HG03565 (cell line): ENCODE measurements at regions not wholly inside any gene's neighbourhood (a gene's known extent, or its start where the extent isn't known, plus 50 kb on each side); places are given as distances from the start of the nearest gene placed in this dataset.
A peak's percentile ranks its signal among the peaks of the same experiment; 100 is the strongest.

Experiments used
- ATAC-seq: cut with Tn5 transposase; IDR thresholded peaks from one replicate; pipeline ENCODE4 v1.9.1; 2021; ENCODE audit warnings: mild to moderate bottlenecking, moderate library complexity; ENCODE audit not compliant: unreplicated experiment

DNA sequence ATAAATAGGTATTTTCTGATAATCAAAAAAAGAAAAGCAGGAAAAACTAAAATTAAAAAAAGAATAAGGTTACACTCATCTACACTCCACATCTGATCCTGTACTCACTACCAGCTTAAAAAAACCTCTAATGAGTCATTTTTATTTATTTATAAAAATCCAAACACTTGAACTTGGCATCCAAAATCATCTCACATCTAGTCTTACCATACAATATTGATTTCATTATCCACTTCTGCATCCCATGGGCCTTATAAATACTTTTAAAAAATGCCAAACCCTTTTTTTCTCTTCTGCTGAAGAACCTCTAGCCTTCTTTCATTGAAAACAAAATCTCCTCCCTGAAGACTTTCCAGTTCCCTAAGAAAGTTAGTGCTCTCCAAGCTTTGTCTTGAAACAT, 109.7 kb downstream of the TMTC3 start:
- no peak for ATAC-seq

DNA sequence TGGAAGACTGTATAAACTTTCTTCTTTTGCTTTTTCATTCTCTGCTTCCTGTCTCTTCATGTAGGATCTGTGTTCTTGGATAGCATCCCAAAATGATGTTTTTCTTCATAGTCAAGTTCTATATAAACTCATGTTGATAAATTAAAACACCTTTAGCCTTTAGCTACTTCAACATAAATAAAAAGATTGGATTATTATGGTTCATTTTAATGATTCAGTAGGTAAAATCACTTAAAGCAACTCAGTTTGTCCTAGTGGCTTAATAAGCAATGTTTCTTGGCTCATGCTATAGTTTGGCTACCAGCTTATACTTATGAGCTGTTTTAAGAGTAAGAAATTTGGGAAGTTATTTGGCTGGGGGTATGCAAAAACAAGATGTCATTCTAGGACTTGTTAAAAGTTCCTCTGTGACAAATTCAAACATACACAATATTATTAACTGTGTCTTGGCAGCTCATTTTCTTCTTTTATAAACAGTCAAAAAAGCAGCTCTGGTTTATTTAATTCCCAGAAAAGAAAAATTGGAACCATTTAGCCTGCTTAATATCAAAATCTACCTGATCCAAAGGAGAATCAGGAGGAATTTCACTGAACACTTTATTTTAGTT, 111.4 kb downstream of the TMTC3 start:
- no peak for ATAC-seq

DNA sequence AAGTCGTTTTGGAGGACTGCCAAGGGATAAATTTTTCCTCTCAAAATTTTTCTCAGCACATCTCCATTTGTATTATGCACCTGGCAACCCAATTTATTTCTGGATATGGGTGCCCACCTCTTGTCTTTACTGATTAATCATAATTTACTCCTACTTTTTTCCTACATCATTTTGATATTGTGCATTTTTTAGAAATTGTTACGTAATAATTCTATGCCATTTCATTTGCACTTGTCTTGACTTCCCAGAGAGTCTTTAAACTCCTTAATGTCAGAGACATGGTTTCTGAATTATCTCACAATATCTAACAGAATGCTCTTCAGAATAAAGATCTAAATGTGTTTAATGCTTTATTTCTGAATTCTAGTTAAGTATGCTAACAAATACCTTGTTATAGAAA, 113.1 kb downstream of the TMTC3 start:
- ATAC-seq, result no peak

DNA sequence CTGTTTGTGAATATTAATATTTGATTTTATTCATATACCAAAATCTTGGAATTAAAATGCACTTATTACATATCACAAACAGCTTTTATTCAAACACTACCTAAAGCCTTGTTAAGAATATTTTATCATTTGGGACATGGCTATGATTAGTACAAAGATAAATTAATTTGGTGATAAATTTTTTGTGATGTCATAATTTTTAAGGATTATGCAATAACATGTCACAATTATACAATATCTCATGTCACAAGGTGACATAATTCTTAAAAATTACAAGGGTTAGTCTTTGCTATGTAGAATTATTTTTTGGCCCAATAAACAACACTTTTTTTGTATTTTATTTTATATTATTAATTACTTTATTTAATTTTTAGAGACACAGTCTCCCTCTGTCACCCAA, 113.7 kb downstream of the TMTC3 start:
- no peak for ATAC-seq

DNA sequence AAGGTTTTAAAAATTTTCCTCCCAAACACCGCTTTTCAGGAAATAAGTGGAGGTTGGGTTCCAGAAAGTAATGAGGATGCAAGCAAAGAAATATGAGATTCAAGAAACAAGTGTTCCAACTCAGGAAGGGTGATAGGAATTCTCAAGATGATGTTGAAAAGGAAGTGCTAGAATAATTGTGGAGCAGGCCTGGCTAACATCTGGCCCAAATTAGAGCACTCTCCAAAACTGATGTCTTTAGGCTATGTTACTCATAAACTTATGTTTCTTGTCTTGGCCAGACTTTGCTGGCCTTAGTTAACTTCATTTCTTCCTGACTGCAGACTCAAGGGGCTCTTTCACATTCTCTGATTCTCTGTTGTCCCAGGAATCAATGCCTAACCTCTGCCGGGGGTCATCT, 116.3 kb downstream of the TMTC3 start:
- no peak for ATAC-seq

DNA sequence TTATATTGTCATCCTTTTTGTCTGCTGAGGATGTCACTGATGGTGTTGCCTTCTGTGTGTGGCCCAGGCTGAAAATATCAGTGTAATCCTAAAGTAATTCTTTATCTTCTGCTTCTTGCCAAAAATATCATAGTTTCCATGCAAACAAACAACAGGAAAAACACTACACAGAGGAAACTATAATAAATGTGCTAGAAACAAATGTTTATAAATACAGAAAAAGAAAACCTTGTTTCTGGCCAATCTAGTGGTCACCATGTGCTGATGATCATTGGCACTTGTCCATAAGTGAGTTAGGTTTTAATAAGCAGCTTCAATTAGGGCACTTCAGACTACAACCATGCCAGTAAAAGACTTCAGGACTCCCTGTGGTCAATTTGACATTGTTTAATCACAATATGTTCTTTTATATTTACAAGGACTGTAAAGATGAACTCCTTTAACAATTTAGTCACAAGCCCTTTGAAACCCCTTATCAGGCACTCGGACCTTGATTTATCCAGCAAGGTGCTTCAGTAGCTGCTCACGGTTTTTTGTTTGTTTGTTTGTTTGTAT, 124.8 kb downstream of the TMTC3 start:
- no peak for ATAC-seq

DNA sequence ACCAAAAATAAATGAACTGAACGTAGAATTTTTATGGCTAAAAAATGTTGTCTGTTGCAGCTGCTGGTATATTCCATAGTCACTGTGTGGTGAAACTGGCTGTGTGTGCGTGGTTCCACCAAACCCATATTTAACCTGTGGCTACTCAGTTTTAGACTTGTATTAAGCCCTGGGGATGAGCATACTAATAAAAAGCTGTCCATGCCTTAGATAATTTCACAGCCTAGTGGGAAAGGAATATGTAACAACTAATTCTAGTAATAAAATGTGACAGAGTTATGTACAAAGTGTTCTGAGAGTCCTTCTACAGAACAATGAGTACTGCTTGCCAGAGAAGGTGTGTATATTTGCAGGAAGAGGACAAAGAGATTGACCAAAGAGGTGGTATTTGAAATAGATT, 125.5 kb downstream of the TMTC3 start:
- no peak for ATAC-seq

DNA sequence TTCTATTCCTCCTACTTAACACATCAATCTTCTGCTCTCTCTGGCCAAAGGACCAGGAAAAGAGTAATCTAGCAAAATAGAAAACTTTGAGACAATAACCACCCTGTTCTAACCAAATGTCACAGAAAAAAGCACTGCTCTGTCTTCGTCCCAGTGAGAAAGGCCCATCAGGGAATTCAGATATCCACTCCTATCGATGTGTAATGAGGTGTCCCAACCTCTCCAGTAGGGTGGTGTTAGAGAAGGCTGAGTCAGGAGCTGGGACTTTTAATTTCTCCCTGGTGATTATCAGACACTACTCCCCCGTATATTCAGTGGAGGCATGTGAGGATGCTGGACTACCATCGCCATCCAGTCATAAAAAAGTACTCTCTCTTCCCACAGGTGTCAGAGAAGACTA, 130.3 kb downstream of the TMTC3 start:
- ATAC-seq, result no peak

DNA sequence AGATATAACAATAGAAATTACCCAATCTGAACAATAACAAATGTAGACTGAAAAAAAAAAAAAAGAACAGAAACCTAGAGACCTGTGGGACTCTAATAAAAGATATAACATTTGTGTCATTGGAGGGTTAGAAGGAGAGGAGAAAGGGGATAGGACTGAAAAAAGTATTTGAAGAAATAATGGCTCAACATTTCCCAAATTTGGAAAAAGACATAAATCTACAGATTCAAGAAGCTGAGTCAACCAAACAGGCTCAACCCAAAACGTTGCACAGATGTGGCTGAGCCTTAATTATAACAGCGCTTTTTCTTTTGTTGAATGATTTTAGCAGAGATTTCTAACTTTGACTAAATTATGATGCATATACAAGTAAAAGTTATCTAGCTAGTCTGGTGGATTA, 131.3 kb downstream of the TMTC3 start:
- no peak for ATAC-seq

DNA sequence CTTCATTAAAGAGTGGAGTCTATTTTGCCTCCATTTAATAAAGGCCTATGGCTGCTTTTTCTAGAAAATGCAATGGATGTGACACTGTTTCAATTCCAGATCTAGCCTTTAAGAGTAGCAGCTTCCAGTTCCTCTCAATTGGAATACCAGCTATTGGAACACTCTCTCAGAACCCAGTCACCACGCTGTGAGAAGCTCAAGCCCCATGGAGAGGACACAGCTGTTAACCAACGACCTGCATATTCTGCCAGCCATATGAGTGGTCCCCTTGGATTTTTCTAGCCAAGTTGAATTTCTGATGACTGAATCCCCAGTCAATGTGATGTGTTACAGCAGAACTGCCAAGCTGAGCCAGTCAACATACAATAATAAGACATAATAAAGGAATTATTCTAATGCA, 131.8 kb downstream of the TMTC3 start:
- no peak for ATAC-seq

DNA sequence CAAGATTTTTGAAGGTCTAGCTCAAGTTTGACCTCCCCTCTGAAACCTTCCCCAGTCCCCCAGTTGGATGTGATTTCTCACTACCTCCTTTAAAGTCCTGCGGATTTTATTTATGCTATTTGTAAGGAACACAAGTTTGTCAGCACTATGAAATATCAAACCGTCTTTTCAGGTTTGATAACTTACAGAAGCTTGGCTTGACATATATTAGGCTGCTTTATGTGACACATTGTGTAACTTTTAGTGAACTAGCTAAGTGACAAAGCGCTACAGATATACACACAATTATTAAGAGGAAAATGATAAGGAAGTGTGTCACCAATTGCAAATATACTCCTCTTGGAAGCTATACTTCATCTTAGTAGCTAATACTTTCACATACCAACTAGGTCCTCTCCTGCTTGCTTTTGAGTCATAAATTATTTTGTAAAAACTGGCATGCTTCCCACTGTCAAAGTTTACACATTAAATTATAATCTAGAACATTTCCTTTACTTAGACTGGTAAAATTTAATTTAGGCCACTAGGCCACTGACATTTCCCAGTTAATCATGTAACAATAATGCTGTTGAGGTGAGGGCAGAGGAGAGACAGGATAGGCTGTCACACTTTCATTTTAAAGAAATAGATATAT, 149.5 kb downstream of the TMTC3 start:
- no peak for ATAC-seq

DNA sequence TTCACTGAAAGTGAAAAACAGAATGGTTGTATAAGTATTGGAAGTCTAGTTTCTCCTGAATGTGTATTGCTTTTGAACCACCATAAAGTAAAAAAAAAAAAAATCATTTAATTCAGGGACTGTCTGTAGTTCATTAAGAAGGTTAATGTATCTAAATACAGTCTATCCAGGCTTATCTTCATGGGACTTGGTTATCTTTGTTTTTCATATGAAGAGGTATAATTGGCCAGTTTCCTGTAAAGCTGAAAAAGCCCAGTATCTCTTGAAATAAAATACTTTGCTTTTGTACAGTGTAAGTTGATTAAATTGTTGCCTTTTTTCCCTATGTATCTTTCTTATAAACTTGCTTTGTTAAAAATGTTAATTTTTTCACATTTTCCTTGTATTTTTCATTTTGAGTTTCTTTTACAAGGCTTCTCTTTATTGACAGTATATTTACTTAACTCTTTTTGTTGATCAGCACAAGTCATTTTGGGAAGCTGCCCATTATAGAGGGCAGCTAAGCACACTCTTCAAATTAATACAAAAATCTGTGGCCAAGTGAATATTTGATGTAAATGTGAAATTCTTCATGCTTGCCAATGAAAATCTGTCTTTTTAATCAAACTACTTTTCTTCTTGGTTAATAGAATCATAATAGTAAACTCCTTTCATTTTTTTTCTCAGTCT, 156.0 kb downstream of the TMTC3 start:
- no peak for ATAC-seq

DNA sequence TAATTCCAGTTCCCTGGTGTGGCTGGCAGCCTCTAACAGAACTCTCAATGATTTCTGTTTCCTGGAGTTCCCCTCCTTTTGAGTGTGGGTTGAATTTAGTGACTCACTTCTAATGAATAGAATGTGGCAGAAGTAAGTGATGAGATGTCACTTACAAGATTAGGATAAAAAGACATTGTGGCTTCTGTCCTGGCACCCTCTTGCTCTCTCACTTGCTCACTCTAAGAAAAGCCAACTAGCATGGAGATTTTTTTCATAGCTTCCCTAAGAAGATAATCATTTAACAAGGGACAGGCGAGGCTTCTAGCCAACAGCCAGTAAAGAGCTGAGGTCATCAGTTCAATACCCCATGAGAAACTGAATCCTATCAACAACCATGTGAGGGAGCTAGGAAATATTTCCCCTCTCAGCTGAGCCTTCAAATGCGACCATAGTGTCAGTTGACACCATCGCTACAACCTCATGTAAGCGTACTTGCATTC, 156.7 kb downstream of the TMTC3 start:
- no peak for ATAC-seq

DNA sequence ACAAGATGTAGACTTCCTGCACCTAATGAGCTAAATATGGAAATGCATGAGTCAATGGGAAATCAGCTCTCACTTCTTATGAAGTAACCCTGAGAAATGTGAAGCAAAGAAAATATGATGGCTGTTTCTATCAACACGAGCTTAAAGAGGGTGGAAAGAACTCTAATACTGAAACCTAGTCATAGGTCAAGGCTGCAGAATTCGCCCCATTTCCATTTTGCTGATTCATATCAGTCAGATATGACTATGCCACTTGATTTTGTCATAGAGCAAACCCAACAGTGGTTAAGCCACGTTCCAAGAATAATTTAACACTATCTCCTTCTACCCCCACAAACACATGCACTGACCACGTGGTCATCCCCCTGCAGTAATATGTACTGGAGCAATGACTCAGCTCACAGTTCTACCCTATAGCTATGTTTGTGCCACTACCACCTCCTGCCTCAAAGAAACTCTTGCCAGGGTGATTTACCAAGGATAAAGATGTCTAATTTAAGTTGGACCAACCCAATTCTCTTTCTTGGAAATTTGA, 157.5 kb downstream of the TMTC3 start:
- peak; percentile 95 for ATAC-seq

DNA sequence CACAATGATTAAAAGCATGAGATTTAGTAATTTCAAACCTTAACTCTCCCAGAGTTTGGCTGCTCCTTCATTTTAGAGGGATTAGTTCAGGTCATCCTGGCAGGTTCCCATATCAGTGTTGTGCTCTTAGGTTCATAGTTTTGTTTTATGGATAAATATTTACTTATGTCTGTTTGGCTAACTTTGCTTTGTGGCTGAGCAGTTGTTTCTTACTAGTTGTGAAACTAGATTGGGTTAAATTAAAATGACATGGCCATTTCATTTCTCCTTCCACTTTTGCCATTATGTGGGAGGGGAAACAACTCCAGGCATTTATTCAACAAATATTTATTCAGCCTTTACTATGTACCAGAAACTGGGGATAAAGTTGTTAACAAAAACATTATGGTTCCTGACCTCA, 158.8 kb downstream of the TMTC3 start:
- no peak for ATAC-seq

DNA sequence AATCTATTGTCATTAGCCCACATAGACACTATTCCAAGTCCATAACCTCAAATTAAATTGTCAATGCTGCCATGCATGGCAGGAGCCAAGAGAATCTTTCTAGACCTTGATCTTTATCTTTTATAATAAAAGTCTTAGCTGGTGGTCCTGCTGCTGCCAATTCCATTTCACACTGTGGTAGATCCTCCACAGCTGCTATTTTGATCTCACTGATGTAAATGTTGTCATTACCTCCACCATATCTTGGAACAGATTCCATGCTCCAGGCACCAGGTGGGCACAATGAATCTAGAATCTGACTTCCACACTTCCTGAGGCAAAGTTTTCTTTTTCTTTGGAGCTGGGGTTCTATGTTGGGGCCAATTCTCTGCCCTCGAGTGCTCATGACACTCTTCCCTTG, 161.2 kb downstream of the TMTC3 start:
- ATAC-seq, result no peak

DNA sequence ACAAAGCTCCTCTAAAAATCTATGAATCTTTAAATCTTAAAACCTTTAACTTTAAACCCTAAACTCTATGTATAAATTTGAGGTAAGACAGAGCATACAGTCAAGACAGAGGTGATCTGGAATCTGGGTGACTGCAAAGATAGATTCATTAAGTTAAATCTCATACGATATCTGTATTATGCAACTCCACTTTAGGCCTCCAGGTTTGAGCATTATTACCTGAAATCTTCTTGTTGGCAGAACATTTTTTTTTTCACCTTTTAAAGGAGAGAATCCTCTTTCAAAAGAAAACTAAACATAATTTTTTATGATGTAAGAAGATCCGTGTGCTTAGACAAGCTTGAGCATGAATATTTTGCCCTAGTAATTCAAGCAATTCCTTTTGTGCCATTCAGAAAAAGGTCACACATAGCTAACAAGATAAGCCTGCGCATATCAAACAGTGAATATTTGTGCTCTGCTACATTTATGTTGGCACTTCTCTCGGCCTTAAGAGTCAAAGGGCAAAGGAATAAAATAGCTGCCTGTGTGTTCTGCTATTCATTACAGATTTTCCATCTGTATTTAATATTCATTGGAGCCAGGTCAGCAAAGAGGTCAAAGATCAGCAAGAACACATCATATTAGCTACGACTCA, 163.3 kb downstream of the TMTC3 start:
- ATAC-seq, result no peak

DNA sequence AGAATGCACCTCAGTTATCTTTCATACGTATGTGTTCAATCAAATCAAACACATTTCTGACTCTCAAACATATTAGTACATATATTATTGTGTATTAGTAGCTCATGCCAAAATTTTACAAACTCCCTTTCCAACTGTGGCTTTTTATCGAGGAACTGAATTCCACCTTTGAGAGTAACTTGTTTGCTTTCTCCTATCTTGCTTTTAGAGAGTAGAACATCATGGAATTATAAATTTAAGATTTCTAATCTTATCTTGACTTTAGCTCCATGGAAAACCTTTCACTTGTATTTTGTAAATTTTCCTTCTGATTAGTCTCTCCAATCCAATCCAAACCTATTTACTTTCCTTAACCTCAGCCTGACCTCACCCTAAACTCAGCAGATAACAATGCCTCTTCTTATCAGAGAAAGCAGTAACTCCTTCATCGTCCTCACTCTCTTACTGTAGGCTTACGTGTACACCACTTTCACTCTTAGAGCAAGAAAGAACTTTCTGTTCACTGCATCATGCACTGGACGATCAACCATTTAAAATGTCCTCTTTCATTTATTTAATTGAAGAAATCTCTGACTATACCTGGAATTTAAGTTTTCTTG, 164.5 kb downstream of the TMTC3 start:
- ATAC-seq, result no peak

DNA sequence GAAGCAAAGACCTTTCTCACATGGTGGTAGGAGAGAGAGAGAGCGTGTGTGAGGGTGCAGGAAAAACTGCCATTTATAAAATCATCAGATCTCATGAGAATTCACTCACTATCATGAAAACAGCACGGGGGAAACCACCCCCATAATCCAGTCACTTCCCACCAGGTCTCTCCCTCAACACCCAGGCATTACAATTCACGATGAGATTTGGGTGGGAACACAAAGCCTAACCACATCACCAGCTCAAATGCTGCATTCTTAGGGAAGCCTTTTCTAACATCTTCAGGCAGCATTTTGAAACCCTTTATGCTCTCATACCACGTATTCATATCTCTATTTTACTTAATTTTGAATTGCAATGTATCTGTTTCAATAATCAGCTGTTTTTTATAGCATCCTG, 165.9 kb downstream of the TMTC3 start:
- no peak for ATAC-seq

DNA sequence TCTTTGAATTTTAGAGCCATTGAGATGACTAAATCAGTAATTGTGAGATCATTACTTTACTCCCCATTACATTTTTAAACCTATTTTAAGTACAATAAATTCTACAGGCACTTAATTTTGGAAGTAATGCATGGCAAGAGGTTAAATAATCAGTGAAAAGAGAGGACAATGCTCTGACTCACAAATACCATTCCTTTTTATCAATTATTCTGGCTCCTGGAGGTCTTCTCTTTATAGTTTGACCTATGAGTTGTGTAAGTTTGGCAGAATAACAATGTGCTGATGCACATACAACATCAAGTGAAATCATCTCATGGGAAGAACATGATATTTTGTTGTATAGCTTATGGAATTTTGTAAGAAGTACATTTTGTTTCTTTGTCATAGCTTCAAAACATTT, 166.7 kb downstream of the TMTC3 start:
- no peak for ATAC-seq

DNA sequence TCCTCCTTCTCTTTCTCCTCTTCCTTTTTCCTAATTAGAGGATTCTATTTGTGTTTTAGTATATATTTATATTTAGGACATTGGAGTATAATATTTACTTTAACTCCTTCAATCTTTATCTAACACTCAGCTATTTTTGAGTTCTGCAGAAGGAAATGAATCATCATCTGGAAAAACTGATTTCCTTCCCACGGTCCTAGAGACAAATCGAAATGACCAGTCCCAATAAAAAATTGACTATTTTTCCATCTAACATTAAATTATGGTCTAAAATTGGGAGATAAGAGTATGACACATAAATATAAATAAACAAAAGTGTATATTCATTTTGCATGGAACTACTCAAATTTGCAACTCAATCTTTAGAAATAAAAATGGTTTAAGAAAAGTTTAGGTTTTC, 167.4 kb downstream of the TMTC3 start:
- ATAC-seq, result no peak
